GM19025 (cell line): ENCODE measurements at regions not wholly inside any gene's neighbourhood (a gene's known extent, or its start where the extent isn't known, plus 50 kb on each side); places are given as distances from the start of the nearest gene placed in this dataset.
"Not testable (repeated sequence)": the region's sequence is repeated elsewhere in the genome, so short reads cannot be mapped to it uniquely, and the experiment has no call there.

ENCODE experiments used
- ATAC-seq: cut with Tn5 transposase; IDR thresholded peaks from one replicate; pipeline ENCODE4 v1.9.1; 2021; ENCODE audit warnings: mild to moderate bottlenecking, low read depth, moderate library complexity; ENCODE audit not compliant: unreplicated experiment

- ATAC-seq, result no peak
Observed at GRCh38 chrX:121389976-121390714, 342.7 kb downstream of the GLUD2 start.

DNA sequence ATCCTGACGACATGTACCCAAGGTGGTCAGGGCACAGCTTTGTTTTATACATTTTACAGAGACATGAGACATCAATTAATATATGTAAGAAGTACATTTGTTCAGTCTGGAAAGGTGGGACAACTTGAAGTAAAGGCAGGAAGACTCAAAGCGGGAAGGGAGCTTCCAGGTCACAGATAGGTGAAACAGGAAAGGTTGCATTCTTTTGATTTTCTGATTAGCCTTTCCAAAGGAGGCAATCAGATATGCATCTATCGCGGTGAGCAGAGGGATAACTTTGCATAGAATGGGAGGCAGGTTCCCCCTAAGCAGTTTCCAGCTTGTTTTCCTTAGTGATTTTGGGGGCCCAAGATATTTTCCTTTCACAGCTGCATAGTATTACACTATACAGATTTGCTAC is 358.4 kb downstream of the GLUD2 start:
- no peak for ATAC-seq

DNA sequence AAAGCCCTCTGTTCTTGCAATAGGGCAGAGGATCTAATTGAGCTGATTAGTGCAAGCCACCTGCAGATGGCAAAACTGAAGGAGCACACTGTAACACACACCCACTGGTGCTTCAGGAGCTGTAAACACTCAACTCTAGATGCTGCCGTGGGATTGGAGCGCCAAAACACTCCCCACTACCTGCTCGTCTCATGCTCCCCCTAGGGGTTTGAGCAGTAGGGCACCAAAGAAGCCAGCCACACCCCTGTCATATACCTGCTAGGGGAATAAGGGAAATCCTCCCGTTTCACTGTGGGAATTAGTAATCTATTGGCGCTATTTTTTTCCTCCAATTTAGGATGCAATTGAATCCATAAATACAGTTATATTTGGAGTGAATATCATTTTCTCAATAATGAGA is 360.2 kb downstream of the GLUD2 start:
- no peak for ATAC-seq

- not testable (repeated sequence) for ATAC-seq
Observed at GRCh38 chrX:121431514-121431913, 384.1 kb downstream of the GLUD2 start.

GRCh38 chrX:121433289-121433688 is 385.9 kb downstream of the GLUD2 start:
- ATAC-seq, result no peak

GRCh38 chrX:121437666-121438065 is 390.3 kb downstream of the GLUD2 start:
- not testable (repeated sequence) for ATAC-seq

- ATAC-seq, result no peak
Observed at GRCh38 chrX:121455890-121456289, 408.5 kb downstream of the GLUD2 start.

GRCh38 chrX:121456315-121456714 is 408.9 kb downstream of the GLUD2 start:
- no peak for ATAC-seq

DNA sequence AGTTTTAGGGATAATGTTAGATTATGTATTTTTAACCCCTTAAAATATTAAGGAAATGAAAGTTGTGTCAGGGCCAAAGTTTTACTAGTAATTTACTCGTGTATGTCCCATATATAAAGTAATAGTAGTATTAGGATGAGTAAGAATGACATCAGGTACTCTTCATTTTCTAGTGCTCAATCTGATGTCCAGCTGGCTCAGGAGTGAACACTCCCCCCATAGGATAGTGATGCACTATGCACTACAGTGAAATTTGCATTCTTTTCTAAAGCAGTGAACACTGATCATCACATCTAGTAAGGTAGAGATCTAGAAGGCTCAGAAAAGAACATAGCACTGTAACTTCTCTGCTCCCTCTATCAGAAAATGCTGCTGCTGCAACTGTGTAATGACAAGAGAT is 409.7 kb downstream of the GLUD2 start:
- ATAC-seq, result no peak

- ATAC-seq, result no peak
Observed at GRCh38 chrX:121479406-121479805, 432.0 kb downstream of the GLUD2 start.

DNA sequence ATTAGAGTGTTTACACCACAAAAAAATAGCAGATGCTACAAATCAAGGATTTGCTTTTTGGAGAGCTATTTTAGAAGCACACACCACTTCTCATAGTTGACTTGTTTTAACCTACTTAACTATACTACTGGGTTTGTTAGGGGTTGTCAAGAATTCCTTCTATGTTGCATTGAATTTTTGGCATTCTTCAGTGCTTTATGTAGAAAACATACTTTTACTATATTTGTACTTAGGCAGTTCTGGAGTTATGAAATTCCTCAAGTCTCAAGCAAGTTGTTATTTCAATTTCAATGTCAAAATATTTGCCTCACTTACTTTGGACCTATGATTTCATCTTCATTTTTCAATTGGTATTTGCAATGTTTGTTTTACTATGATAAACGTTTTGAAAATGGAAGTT is 449.6 kb downstream of the GLUD2 start:
- ATAC-seq, result no peak

- no peak for ATAC-seq
Observed at GRCh38 chrX:121504153-121504552, 456.7 kb downstream of the GLUD2 start.

DNA sequence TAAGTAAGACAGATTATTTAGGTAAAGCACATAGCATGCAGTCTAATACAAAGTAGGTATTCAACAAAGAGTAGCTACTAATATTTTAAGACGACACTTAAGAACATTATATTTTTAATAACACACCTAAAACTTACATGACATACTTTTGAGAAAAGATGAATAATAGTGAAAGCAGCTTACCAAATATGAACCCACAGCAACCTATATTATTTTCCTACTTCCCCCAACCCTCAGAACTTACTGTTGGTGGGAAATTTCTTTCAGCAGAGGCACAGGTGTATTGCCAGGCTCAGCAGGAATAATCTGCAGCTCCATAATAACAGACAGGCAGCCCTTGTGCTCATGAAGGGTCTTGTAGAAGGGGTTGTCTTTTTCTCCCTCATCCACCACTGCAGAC is 498.9 kb downstream of the GLUD2 start:
- ATAC-seq, result no peak

GRCh38 chrX:121558886-121559285 is 511.5 kb downstream of the GLUD2 start:
- no peak for ATAC-seq

DNA sequence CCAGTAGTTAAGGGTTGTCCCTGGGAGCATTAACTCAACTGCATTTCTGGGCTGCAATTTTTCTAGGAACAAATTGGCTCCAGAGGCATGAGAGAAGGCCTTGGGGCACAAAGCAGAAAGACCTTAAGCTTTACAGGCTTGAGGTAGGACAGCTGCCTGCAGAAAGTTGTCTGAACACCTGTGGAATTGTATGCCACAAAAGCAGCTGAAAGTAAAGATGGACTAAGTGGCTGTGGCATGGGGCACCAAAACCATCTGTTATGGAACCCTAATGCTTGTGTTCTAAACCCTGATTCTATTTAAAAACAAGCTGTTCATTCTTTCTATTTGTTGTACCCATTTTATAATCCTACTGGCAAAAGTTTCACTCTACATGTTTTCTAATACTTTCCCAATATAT is 515.2 kb downstream of the GLUD2 start:
- ATAC-seq, result no peak

- no peak for ATAC-seq
Observed at GRCh38 chrX:121569609-121570008, 522.2 kb downstream of the GLUD2 start.

DNA sequence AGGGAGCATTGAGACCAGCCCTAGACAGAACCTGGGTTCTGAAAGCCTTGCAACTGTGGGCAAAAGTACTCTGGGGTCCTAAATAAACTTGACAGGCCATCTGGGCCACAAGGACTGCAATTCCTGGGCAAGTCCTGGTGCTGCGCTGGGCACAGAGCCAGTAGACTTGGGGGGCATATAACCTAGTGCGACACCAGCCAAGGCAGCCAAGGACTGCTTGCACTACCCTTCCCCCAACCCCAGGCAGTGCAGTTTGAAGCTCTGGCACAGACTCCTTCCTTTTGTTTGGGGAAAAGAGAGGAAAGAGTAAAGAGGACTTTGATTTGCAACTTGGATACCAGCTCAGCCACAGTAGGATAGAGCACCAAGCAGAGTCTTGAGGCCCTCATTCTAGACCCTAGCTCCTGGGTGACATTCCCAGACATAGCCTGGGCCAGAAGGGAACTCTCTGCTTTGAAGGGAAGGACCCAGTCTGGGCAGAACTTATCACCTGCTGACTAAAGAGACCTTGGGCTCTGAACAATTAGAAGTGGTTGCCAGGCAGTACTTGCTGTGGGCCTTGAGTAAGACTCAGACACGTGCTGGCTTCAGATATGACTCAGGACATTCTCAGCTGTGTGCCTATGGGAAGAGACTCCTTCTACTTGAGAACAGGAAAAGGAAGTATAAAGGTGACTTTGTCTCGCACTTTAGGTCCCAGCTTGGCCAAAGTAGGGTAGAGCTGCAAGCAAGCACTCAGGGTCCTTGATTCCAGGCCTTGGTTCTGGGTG is 522.8 kb downstream of the GLUD2 start:
- ATAC-seq, result no peak

DNA sequence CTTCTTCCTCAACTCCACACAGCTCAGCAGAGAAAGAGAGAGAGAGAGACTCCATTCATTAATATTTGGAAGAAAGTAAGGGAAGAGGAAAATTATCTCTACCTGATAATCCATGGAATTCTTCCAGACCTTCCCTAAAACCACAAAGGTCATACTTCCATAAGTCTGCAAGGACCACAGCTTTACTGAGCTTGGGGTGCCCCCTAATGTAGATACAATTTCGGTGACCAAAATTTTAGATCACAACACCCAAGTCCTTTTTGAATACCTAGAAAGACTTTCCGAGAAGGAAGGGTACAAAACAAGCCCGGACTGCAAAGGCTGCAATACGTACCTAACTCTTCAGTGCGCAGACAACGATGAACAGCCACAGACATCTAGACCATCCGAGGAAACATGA is 523.9 kb downstream of the GLUD2 start:
- ATAC-seq, result no peak

DNA sequence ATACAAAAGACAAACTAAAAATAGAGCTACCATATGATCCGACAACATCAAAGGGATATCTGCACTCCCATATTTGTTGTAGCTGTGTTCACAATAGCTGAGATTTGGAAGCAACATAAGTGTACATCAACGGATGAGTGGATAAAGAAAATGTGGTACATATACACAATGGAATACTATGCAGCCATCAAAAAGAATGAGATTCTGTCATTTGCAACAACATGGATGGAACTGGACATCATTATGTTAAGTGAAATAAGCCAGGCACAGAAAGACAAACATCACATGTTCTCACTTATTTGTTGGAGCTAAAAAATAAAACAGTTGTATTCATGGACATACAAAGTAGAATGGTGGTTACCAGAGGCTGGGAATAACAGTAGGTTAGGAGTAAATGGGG is 527.0 kb downstream of the GLUD2 start:
- not testable (repeated sequence) for ATAC-seq

DNA sequence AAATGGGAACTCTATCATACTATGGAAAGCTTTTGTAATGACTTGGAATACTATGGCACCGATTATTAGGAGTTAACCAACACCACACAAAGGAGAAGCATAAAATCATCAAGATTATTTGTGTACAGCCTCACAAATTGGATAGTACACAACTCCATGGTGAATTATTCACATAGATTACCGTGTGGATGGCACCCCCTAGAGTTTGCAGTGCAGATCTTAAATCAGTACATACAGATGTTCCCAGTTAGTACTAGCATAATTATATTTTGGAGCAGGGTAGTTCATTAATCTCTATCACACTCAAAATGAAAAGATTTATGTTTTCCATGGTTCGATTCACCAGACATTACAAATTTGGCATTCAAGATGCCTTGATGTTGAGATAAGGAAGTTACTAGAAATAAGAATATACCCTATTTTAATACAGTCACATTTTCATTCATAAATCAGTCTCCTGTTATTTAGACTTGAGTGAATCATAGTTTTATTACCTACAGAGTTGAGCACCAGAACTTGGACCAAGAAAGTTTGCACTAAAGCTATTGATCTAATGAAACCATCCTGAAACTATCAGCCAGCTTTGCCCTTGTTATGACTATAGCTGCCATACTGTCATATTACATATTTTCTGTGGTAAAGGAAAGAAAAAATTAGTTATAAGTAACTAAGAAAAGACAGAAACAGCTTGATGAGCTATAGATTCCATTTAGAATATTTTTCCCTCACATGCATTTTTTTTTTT is 531.8 kb downstream of the GLUD2 start:
- no peak for ATAC-seq

DNA sequence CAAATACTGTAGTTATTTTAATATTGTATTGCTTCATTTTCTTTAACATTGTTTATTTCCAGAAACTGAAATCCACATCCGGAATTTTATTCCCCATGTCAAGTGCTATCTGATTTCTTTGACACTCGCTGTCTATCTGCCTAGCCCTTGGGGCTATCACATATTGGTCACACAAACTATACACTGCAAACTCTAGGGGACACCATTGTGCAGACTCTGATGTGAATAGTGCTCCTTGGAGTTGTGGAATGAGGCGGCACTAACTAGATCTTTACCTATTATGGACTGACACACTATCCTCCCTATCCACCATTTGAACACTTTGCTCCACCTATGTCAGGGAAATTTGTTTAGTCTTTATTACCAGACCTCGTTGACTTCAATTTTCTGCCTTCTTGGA is 534.5 kb downstream of the GLUD2 start:
- no peak for ATAC-seq
